NCI-H1436 (cell line): ENCODE measurements at regions not wholly inside any gene's neighbourhood (a gene's known extent, or its start where the extent isn't known, plus 50 kb on each side); places are given as distances from the start of the nearest gene placed in this dataset.
"Not testable (repeated sequence)": the region's sequence is repeated elsewhere in the genome, so short reads cannot be mapped to it uniquely, and the experiment has no call there.

ENCODE experiments used
- DNase-seq: peaks from one replicate; lab custom pipeline; 2025; lab: John Stamatoyannopoulos, UW

GRCh38 chr2:4916094-4916493 lies 776.1 kb upstream of the SOX11 start:
- no peak for DNase-seq

GRCh38 chr2:4930704-4931103 lies 761.5 kb upstream of the SOX11 start:
- DNase-seq: peak; percentile 74

GRCh38 chr2:4931721-4932365 lies 760.3 kb upstream of the SOX11 start:
- DNase-seq: peak; percentile 24

- not testable (repeated sequence) for DNase-seq
Measured at GRCh38 chr2:4935291-4935690, 756.9 kb upstream of the SOX11 start.

- no peak for DNase-seq
Measured at GRCh38 chr2:4937550-4937949, 754.6 kb upstream of the SOX11 start.

GRCh38 chr2:4938206-4938605 lies 754.0 kb upstream of the SOX11 start:
- no peak for DNase-seq

GRCh38 chr2:4942441-4942840 lies 749.7 kb upstream of the SOX11 start:
- DNase-seq: no peak

- DNase-seq: no peak
Measured at GRCh38 chr2:4947911-4948310, 744.3 kb upstream of the SOX11 start.

GRCh38 chr2:4951368-4951767 lies 740.8 kb upstream of the SOX11 start:
- no peak for DNase-seq

- no peak for DNase-seq
Measured at GRCh38 chr2:4959219-4959618, 733.0 kb upstream of the SOX11 start.

GRCh38 chr2:4962419-4962818 lies 729.8 kb upstream of the SOX11 start:
- DNase-seq: no peak

GRCh38 chr2:4963106-4963505 lies 729.1 kb upstream of the SOX11 start:
- no peak for DNase-seq

- no peak for DNase-seq
Measured at GRCh38 chr2:4964001-4964540, 728.1 kb upstream of the SOX11 start.

GRCh38 chr2:4964579-4964978 lies 727.6 kb upstream of the SOX11 start:
- no peak for DNase-seq

- DNase-seq: no peak
Measured at GRCh38 chr2:4965556-4966320, 726.4 kb upstream of the SOX11 start.

- no peak for DNase-seq
Measured at GRCh38 chr2:4967206-4967605, 725.0 kb upstream of the SOX11 start.

- no peak for DNase-seq
Measured at GRCh38 chr2:4972472-4972871, 719.7 kb upstream of the SOX11 start.

GRCh38 chr2:4973354-4973753 lies 718.8 kb upstream of the SOX11 start:
- no peak for DNase-seq

GRCh38 chr2:4973973-4974372 lies 718.2 kb upstream of the SOX11 start:
- DNase-seq: no peak

- DNase-seq: no peak
Measured at GRCh38 chr2:4976407-4976806, 715.8 kb upstream of the SOX11 start.

- no peak for DNase-seq
Measured at GRCh38 chr2:4979111-4979510, 713.1 kb upstream of the SOX11 start.

- DNase-seq: no peak
Measured at GRCh38 chr2:4980995-4981394, 711.2 kb upstream of the SOX11 start.

GRCh38 chr2:4981802-4982409 lies 710.3 kb upstream of the SOX11 start:
- DNase-seq: no peak
